HG03460 (cell line): ENCODE measurements at regions not wholly inside any gene's neighbourhood (a gene's known extent, or its start where the extent isn't known, plus 50 kb on each side); places are given as distances from the start of the nearest gene placed in this dataset.
A peak's percentile ranks its signal among the peaks of the same experiment; 100 is the strongest.

ENCODE experiments used
- ATAC-seq: cut with Tn5 transposase; IDR thresholded peaks from one replicate; pipeline ENCODE4 v1.9.1; 2021; ENCODE audit not compliant: unreplicated experiment

GRCh38 chr5:15027764-15028163 lies 156.2 kb upstream of the ANKH start:
- ATAC-seq, result no peak

GRCh38 chr5:15026944-15027343 lies 155.4 kb upstream of the ANKH start:
- ATAC-seq, result no peak

GRCh38 chr5:15026011-15026893 lies 154.7 kb upstream of the ANKH start:
- no peak for ATAC-seq

- ATAC-seq, result no peak
These were observed 152.3 kb upstream of the ANKH start for GRCh38 chr5:15023846-15024245.

GRCh38 chr5:15023266-15023665 lies 151.7 kb upstream of the ANKH start:
- no peak for ATAC-seq

- no peak for ATAC-seq
These were observed 149.9 kb upstream of the ANKH start for GRCh38 chr5:15021266-15022046.

- ATAC-seq, result no peak
These were observed 149.2 kb upstream of the ANKH start for GRCh38 chr5:15020736-15021135.

- ATAC-seq, result no peak
These were observed 143.2 kb upstream of the ANKH start for GRCh38 chr5:15014809-15015208.

- peak; percentile 81 for ATAC-seq
These were observed 142.3 kb upstream of the ANKH start for GRCh38 chr5:15013654-15014463.

- no peak for ATAC-seq
These were observed 140.5 kb upstream of the ANKH start for GRCh38 chr5:15012061-15012460.

- no peak for ATAC-seq
These were observed 139.4 kb upstream of the ANKH start for GRCh38 chr5:15010936-15011335.

- ATAC-seq, result no peak
These were observed 137.8 kb upstream of the ANKH start for GRCh38 chr5:15009420-15009819.

GRCh38 chr5:15008921-15009320 lies 137.3 kb upstream of the ANKH start:
- ATAC-seq, result no peak

- no peak for ATAC-seq
These were observed 136.9 kb upstream of the ANKH start for GRCh38 chr5:15008476-15008875.

- no peak for ATAC-seq
These were observed 136.1 kb upstream of the ANKH start for GRCh38 chr5:15007646-15008045.

- ATAC-seq, result no peak
These were observed 132.9 kb upstream of the ANKH start for GRCh38 chr5:15004506-15004905.

- ATAC-seq, result peak; percentile 98
These were observed 131.9 kb upstream of the ANKH start for GRCh38 chr5:15003511-15003920.

- no peak for ATAC-seq
These were observed 131.2 kb upstream of the ANKH start for GRCh38 chr5:15002791-15003190.

- ATAC-seq, result no peak
These were observed 130.6 kb upstream of the ANKH start for GRCh38 chr5:15002173-15002572.

- ATAC-seq, result no peak
These were observed 129.9 kb upstream of the ANKH start for GRCh38 chr5:15001517-15001916.

GRCh38 chr5:14998491-14998890 lies 126.9 kb upstream of the ANKH start:
- ATAC-seq, result no peak
